K562 (cell line): ENCODE measurements at regions not wholly inside any gene's neighbourhood (a gene's known extent, or its start where the extent isn't known, plus 50 kb on each side); places are given as distances from the start of the nearest gene placed in this dataset.

Source experiments
- ATAC-seq: fragments of 200-7000 bp; cut with Tn5 transposase; 3 replicates; pipeline ENCODE4 v1.9.1; 2020; ENCODE audit warnings: moderate library complexity
- BruUV-seq: library from RNA; stranded (reverse); fragments of 400-500 nt; replicated peaks from 2 replicates; lab custom pipeline; 2021; lab: Mats Ljungman, UMichigan
- CTCF ChIA-PET: fragments of 300-600 bp; formaldehyde crosslinking; extraction: SDS; loops from one replicate; lab custom pipeline; 2021; ENCODE audit warnings: low intra/inter-chr PET ratio; lab: Yijun Ruan, JAX
- POLR2A ChIA-PET: fragments of 300-600, 350-650 bp; sonication (Branson Sonifier 250); formaldehyde crosslinking; extraction: SDS; loops from one replicate; lab custom pipeline; 2021; ENCODE audit warnings: antibody characterized with exemption, inconsistent platforms; lab: Yijun Ruan, JAX
- DNase-seq, 4 experiments: peaks; one replicate each; pipeline versions ENCODE4 v3.0.0 to v3.0.0-alpha.2; 2011 to 2018; ENCODE audit warnings: low spot score in 3 of 4, mixed read lengths in 3 of 4; ENCODE audit errors: extremely low read depth in 1 of 4
- FAIRE-seq: peaks from 2 replicates; lab custom pipeline; 2011; peaks lifted over from hg19 to GRCh38; lab: Jason Lieb, UNC
- H2AFZ ChIP-seq: 2 replicates; pipeline ENCODE4 v1.6.0; 2011; ENCODE audit warnings: low read depth, low read length, control low read depth, inconsistent platforms
- H3K27ac ChIP-seq: fragments of 200-600 bp; 3 replicates; pipeline ENCODE4 v1.8.0; 2011; ENCODE audit warnings: low read depth, mild to moderate bottlenecking, control low read depth, inconsistent platforms, low read length, moderate library complexity, mixed read lengths; ENCODE audit errors: extremely low read depth
- H3K27me3 ChIP-seq, 2 experiments: fragments of 300-600 bp in 1 of 2; 2 replicates in 1 of 2; 3 replicates in 1 of 2; pipeline versions ENCODE4 v1.6.0 to v1.8.0; 2011; ENCODE audit warnings: inconsistent platforms in 2 of 2, low read length in 2 of 2, mild to moderate bottlenecking in 1 of 2, mixed read lengths in 1 of 2, moderate library complexity in 1 of 2; ENCODE audit not compliant: control insufficient read depth in 2 of 2, insufficient read depth in 2 of 2
- H3K36me3 ChIP-seq: fragments of 300-600 bp; 3 replicates; pipeline ENCODE4 v1.8.0; 2011; ENCODE audit warnings: mild to moderate bottlenecking, low read length, inconsistent platforms; ENCODE audit not compliant: control insufficient read depth, insufficient read depth
- H3K4me1 ChIP-seq, 2 experiments: fragments of 200-600 bp in 1 of 2; replicated peaks in 1 of 2; 2 replicates in 1 of 2; 3 replicates in 1 of 2; pipeline versions ENCODE4 v1.5.1 to v1.8.0; 2011; ENCODE audit warnings: inconsistent platforms in 2 of 2, low read length in 2 of 2, mild to moderate bottlenecking in 1 of 2, mixed read lengths in 1 of 2, moderate library complexity in 1 of 2; ENCODE audit not compliant: control insufficient read depth in 2 of 2, insufficient read depth in 2 of 2
- H3K4me2 ChIP-seq: 2 replicates; pipeline ENCODE4 v1.6.1; 2011; ENCODE audit warnings: low read length, control low read depth, inconsistent platforms, mixed read lengths; ENCODE audit not compliant: insufficient read depth
- H3K4me3 ChIP-seq: fragments of 200-600 bp; sonication (generic), shearing (Covaris generic); 2 replicates; pipeline ENCODE4 v1.5.1; 2016; ENCODE audit warnings: control low read depth, inconsistent platforms
- H3K79me2 ChIP-seq: fragments of 200-600 bp; 3 replicates; pipeline ENCODE4 v1.8.0; 2011; ENCODE audit warnings: low read length, inconsistent platforms; ENCODE audit not compliant: control insufficient read depth, insufficient read depth
- H3K9ac ChIP-seq, 2 experiments: 2 replicates each; pipeline versions ENCODE4 v1.6.0 to v1.6.1; 2011; ENCODE audit warnings: low read depth in 2 of 2, low read length in 2 of 2, control low read depth in 1 of 2, inconsistent platforms in 1 of 2, mild to moderate bottlenecking in 1 of 2, mixed read lengths in 1 of 2; ENCODE audit not compliant: insufficient read depth in 1 of 2
- H3K9me1 ChIP-seq: one replicate; pipeline ENCODE4 v1.6.0; 2011; ENCODE audit warnings: inconsistent platforms, mild to moderate bottlenecking, low read length, moderate library complexity; ENCODE audit not compliant: control insufficient read depth, insufficient read depth
- H3K9me3 ChIP-seq: replicated peaks from 2 replicates; pipeline ENCODE4 v1.5.1; 2011; ENCODE audit warnings: low read depth, low read length, inconsistent platforms; ENCODE audit not compliant: control insufficient read depth, insufficient read depth
- H4K20me1 ChIP-seq: replicated peaks from 2 replicates; pipeline ENCODE4 v1.6.1; 2011; ENCODE audit warnings: low read length, inconsistent platforms, mixed read lengths; ENCODE audit not compliant: control insufficient read depth, insufficient read depth
- HDAC8 ChIP-seq: fragments of 450-650 bp; IDR thresholded peaks from 2 replicates; pipeline ENCODE4 v1.6.1; 2016; ENCODE audit warnings: mild to moderate bottlenecking, missing genetic modification characterization, moderate library complexity, missing compliant biosample characterization
- HNRNPH1 ChIP-seq: fragments of 200-400 bp; formaldehyde crosslinking; optimal IDR thresholded peaks from 2 replicates; pipeline ENCODE3; 2017; ENCODE audit warnings: low read depth, mild to moderate bottlenecking, low read length, moderate library complexity
- IRF2 ChIP-seq: sonication (generic); formaldehyde crosslinking; IDR thresholded peaks from 2 replicates; pipeline ENCODE4 v1.8.1; 2022; ENCODE audit warnings: mild to moderate bottlenecking, missing genetic modification reagents
- KAT8 ChIP-seq: fragments of 450-650 bp; IDR thresholded peaks from 2 replicates; pipeline ENCODE4 v1.6.1; 2016; ENCODE audit warnings: low read depth, mild to moderate bottlenecking
- MLLT1 ChIP-seq, 2 experiments: fragments of 450-650 bp; IDR thresholded peaks; 2 replicates each; pipeline ENCODE4 v1.6.1; 2016
- NR2C1 ChIP-seq, 2 experiments: fragments of 450-650 bp; IDR thresholded peaks; 2 replicates each; pipeline ENCODE4 v1.6.1; 2017; ENCODE audit warnings: mild to moderate bottlenecking in 2 of 2, antibody characterized with exemption in 1 of 2, inconsistent platforms in 1 of 2, missing compliant biosample characterization in 1 of 2, missing genetic modification characterization in 1 of 2
- PURB ChIP-seq: sonication (generic); formaldehyde crosslinking; IDR thresholded peaks from 2 replicates; pipeline ENCODE4 v1.9.0; 2021; ENCODE audit warnings: low read depth, mild to moderate bottlenecking, missing genetic modification reagents
- RAD21 ChIP-seq, 2 experiments: fragments of 250-450 bp in 1 of 2; fragments of 450-650 bp in 1 of 2; sonication (Bioruptor Pico) in 1 of 2; formaldehyde crosslinking in 1 of 2; IDR thresholded peaks in 1 of 2; conservative IDR thresholded peaks in 1 of 2; 2 replicates each; pipeline versions ENCODE4 v1.4.0 to v1.8.0; 2020 to 2022; ENCODE audit warnings: mild to moderate bottlenecking in 2 of 2, moderate library complexity in 1 of 2
- U2AF1 ChIP-seq: fragments of 200-400 bp; formaldehyde crosslinking; optimal IDR thresholded peaks from 2 replicates; pipeline ENCODE3; 2017; ENCODE audit warnings: mild to moderate bottlenecking, low read depth, low read length, moderate library complexity
- ZC3H4 ChIP-seq: sonication (generic); formaldehyde crosslinking; IDR thresholded peaks from 2 replicates; pipeline ENCODE4 v1.9.0; 2021; ENCODE audit warnings: missing genetic modification reagents, borderline replicate concordance
- ZNF644 ChIP-seq: fragments of 200-800 bp; sonication (Bioruptor generic); IDR thresholded peaks from 2 replicates; pipeline ENCODE4 v1.6.1; 2016; ENCODE audit warnings: low read depth, missing genetic modification characterization, missing compliant biosample characterization
- ZSCAN29 ChIP-seq: fragments of 450-650 bp; IDR thresholded peaks from 2 replicates; pipeline ENCODE4 v1.6.1; 2017
- WGBS: fragments of 100-300 bp; shearing (Covaris generic); methylation state at CpG from one replicate; pipeline ENCODE4 v1.1.6; 2016; ENCODE audit warnings: low coverage, mixed read lengths; ENCODE audit not compliant: insufficient coverage; ENCODE audit errors: missing lambda C conversion rate; 5-methylcytosine and 5-hydroxymethylcytosine counted together
- in situ Hi-C: fragments of 300-500 bp; cut with MboI; formaldehyde crosslinking; loops from 4 replicates; pipeline ENCODE4 v1.15.0; 2018; ENCODE audit warnings: inconsistent platforms, mixed read lengths
- intact Hi-C: fragments of 100-400 bp; cut with micrococcal nuclease; formaldehyde crosslinking; loops from 2 replicates; pipeline ENCODE4 v1.14.2; 2022
- TF ChIP-seq, protein P1 (sequence below): sonication (generic); formaldehyde crosslinking; IDR thresholded peaks from 2 replicates; pipeline ENCODE4 v1.8.0; 2022; ENCODE audit warnings: mild to moderate bottlenecking, missing genetic modification reagents

DNA sequence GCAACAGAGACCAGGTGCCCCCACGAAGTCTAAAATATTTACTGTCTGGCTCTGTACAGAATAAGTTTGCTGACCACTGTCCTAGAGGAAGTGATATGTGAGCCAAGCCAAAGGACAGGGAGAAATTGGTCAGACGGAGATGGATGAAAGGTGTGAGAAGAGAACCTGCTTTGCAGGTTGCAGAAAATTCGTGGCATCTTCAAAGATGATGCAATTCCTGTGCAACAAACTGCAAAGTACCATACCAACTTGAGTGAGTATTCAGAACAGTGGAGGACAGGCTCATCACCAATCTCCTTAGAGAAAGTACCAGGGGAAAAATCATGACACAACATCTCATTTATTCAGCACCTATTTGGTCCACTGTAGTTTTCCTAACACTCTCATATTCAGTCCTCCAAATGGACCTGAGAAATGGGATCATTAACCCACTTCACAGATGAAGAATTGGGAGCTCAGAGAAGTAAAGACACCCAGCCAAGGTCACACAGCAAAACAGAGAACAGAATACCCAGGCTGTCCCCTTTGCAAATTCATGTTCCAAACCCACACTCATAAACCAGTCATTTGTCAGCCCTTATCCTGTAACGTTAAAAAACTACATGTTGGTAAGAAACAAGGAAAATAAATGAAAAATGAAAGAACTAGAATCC lies 536.8 kb downstream of the MIAT start (continued):
- TF ChIP-seq ZNF644 (tag) (no peak), ZC3H4 (CRISPR knock-in tag) (no peak)
- TF ChIP-seq, all 486 proteins: peak for 12

DNA sequence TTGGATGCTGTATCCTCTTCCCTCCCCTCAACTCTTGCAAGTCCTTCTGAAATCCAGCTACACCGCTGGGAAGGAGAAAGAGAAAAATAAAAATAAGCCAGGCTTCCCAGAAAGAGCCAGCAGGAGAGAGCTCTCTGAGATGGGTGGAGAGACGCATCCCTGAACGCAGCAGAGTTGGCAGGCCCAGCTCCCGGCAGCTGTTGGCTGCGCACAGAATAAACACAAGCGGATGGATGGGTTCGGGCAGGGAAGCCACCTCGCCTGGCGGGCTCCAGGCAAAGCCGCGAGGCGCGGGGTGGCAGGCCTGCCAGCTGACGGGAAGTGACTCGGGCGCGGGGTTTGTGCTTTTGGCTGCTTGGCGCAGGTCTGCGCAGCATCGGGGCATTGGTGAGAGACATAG lies 537.7 kb downstream of the MIAT start:
- ATAC-seq (no peak), DNase-seq (no peak)
- Histone ChIP-seq H3K9me1 (no peaks in the 10 kb centered on the region), H3K79me2 (no peaks in the 10 kb centered on the region), H3K9ac (no peak overlapping the region), H3K9me3 (no peaks in the 10 kb centered on the region), H3K4me1 (no peaks in the 10 kb centered on the region; a peak in 1 of 5 replicates), H4K20me1 (no peaks in the 10 kb centered on the region), H3K36me3 (no peaks in the 10 kb centered on the region)
- no TSS peak for BruUV-seq
- CTCF ChIA-PET, result no interaction called here
- WGBS, result 4% methylated on average over 20 of the region's 20 CpGs
- intact Hi-C loops, result no loop called here
- no peak for TF ChIP-seq HDAC8 (tag)
- TF ChIP-seq U2AF1, result no peak
- no peak for TF ChIP-seq ZSCAN29
- TF ChIP-seq PURB (CRISPR knock-in tag), result no peak
- TF ChIP-seq IRF2 (CRISPR knock-in tag), result no peak
- no peak for TF ChIP-seq HNRNPH1
- TF ChIP-seq KAT8, result no peak
- TF ChIP-seq, protein P1, sequence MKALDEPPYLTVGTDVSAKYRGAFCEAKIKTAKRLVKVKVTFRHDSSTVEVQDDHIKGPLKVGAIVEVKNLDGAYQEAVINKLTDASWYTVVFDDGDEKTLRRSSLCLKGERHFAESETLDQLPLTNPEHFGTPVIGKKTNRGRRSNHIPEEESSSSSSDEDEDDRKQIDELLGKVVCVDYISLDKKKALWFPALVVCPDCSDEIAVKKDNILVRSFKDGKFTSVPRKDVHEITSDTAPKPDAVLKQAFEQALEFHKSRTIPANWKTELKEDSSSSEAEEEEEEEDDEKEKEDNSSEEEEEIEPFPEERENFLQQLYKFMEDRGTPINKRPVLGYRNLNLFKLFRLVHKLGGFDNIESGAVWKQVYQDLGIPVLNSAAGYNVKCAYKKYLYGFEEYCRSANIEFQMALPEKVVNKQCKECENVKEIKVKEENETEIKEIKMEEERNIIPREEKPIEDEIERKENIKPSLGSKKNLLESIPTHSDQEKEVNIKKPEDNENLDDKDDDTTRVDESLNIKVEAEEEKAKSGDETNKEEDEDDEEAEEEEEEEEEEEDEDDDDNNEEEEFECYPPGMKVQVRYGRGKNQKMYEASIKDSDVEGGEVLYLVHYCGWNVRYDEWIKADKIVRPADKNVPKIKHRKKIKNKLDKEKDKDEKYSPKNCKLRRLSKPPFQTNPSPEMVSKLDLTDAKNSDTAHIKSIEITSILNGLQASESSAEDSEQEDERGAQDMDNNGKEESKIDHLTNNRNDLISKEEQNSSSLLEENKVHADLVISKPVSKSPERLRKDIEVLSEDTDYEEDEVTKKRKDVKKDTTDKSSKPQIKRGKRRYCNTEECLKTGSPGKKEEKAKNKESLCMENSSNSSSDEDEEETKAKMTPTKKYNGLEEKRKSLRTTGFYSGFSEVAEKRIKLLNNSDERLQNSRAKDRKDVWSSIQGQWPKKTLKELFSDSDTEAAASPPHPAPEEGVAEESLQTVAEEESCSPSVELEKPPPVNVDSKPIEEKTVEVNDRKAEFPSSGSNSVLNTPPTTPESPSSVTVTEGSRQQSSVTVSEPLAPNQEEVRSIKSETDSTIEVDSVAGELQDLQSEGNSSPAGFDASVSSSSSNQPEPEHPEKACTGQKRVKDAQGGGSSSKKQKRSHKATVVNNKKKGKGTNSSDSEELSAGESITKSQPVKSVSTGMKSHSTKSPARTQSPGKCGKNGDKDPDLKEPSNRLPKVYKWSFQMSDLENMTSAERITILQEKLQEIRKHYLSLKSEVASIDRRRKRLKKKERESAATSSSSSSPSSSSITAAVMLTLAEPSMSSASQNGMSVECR, result no peak
- TF ChIP-seq RAD21 (CRISPR knock-in tag; conservative IDR thresholded peaks at IDR 0.05 in 1 of 2, IDR thresholded peaks at IDR 0.05 in 1 of 2), result no peak
- no peak for TF ChIP-seq NR2C1 (IDR thresholded peaks at IDR 0.05)
- no peak for TF ChIP-seq NR2C1 (tag; IDR thresholded peaks at IDR 0.05)
- TF ChIP-seq MLLT1 (IDR thresholded peaks at IDR 0.05), result no peak
- TF ChIP-seq, all 486 proteins: peak for 0
- H2AFZ ChIP-seq, result no peak overlapping the region
- no peak overlapping the region for H3K4me2 ChIP-seq
- H3K27ac ChIP-seq, result no peak overlapping the region
- no peak for FAIRE-seq
- POLR2A ChIA-PET, result no interaction called here
- H3K27me3 ChIP-seq, result no peaks in the 10 kb centered on the region; a peak in 1 of 5 replicates
- in situ Hi-C loops, result no loop called here
- H3K4me3 ChIP-seq, result no peak overlapping the region
